GM13977 (cell line): ENCODE measurements at regions not wholly inside any gene's neighbourhood (a gene's known extent, or its start where the extent isn't known, plus 50 kb on each side); places are given as distances from the start of the nearest gene placed in this dataset.

Source experiments
- DNase-seq: peaks from one replicate; pipeline ENCODE4 v3.0.0; 2012; ENCODE audit warnings: low spot score
- in situ Hi-C: fragments of 300-500 bp; cut with MboI; formaldehyde crosslinking; loops from one replicate; pipeline ENCODE4 v1.12.0; 2022; ENCODE audit warnings: low sequenced_read_pairs, low pct_unique_long_range_greater_than_20kb, mixed read lengths, inconsistent platforms; ENCODE audit not compliant: unreplicated experiment
- TF ChIP-seq, protein P1 (sequence below): IDR thresholded peaks from 2 replicates; pipeline ENCODE4 v1.5.1; 2012; ENCODE audit warnings: mild to moderate bottlenecking, control low read depth; ENCODE audit not compliant: insufficient read depth; ENCODE audit errors: extremely low read depth, missing control alignments

DNA sequence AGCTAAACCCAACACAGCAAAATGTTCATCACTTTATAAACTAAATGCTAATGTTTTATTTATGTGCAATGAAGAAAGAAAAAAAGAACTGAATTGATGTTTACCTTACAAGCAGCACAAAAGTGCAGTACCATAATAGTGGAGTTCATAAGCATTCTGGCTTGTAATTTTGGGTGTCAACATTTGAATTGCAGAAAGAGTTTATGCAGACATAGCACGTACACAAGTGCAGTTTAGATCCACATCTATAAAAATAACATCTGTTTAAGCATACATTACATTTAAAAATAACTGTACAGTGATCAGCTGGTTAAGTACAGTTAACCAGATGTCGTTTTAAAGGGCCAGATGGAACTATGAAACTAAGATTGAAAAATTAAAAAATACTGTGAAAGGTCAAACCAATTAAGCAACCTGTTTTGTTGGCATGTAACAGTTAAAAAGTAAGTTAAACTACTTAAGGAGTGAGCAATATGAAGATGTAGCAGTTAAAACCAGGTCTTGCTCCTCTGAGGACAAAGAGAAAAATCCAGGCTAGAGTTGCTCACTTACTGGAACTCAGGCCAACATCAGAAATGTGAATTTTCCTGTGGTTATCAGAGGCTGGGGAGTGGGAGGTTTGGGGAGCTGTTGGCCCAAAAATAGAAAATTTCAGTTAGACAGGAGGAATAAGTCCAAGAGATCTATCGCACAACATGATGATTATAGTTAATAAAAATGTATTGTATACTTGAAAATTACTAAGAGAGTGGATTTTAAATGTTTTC lies 204.9 kb upstream of the MDFIC2 start:
- in situ Hi-C loops, result no loop called here
- TF ChIP-seq, protein P1, sequence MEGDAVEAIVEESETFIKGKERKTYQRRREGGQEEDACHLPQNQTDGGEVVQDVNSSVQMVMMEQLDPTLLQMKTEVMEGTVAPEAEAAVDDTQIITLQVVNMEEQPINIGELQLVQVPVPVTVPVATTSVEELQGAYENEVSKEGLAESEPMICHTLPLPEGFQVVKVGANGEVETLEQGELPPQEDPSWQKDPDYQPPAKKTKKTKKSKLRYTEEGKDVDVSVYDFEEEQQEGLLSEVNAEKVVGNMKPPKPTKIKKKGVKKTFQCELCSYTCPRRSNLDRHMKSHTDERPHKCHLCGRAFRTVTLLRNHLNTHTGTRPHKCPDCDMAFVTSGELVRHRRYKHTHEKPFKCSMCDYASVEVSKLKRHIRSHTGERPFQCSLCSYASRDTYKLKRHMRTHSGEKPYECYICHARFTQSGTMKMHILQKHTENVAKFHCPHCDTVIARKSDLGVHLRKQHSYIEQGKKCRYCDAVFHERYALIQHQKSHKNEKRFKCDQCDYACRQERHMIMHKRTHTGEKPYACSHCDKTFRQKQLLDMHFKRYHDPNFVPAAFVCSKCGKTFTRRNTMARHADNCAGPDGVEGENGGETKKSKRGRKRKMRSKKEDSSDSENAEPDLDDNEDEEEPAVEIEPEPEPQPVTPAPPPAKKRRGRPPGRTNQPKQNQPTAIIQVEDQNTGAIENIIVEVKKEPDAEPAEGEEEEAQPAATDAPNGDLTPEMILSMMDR, result no peak
- no peak for DNase-seq

DNA sequence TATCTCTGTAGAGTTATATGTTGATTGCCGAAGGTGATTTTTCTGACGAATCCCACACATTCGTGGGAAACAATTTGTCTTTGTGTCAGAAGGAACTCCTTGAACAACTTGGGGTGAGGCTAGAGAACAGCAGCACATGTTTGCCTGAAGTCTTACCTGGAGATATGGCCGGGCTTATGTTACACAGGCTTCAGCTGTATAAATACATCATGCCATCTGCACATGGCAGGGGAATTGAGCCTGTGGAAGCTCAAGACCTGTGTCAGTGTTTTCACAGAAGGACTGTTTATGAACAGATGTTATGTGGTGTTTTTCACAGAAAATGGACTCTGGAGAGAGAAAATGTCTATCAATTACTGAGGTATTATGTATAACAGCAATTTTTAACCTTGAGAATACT lies 203.6 kb upstream of the MDFIC2 start:
- DNase-seq, result no peak
- TF ChIP-seq, protein P1, result no peak
- in situ Hi-C loops, result no loop called here

DNA sequence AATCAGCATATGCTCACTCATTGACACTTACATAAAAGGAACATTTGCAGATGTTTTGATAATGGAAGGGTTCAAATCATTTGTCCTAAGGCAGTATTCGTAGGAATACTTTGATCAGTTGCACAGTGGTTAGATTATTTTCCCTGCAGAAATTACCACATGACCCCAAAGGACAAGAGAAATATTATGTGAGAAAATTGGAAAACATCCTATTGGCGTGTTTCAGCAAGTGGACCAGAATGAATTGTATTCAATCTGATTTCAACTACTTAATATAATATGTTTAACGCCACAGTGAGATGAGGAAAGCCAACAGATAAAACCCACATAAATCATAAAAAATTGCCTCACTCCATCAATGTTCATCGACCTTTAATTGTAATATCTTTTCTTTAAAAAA lies 195.0 kb upstream of the MDFIC2 start:
- in situ Hi-C loops, result no loop called here
- no peak for DNase-seq
- TF ChIP-seq, protein P1, result no peak

DNA sequence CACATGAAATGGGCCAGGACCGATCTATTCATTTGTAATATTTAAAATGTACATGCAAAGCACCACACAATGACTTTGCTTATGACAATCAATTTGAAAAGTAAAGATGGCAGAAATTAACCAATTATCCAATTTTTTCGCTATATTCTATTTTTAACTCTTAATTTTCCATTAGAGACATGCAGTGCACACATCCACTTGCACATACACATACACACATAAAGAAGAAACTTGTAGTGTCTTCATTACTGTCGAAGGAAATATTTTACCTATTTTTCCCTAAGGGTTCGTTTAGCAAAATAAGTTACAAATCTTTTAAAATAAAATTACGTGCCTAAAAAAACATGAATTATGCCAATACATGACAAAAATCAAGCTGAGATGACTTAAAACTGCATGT lies 194.3 kb upstream of the MDFIC2 start:
- in situ Hi-C loops, result no loop called here
- TF ChIP-seq, protein P1, result no peak

DNA sequence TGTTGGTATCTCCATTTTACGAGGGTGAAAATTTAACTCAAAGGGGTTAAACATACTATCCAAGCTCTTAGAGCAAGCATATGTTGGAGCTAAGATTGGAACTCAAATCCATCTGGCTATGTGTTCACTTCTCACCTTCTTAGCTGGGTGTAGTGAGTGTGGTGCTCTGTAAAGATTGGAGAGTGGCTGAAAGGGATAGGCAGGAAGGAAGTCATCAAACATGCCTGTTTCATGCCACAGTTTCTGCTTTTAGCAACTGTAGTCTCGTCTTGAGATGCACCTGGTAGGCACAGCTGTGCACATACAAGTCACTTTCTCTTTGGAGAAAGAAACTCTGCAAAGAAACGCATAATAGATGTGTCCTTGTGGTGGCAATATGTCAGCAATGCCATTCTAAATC lies 189.1 kb upstream of the MDFIC2 start:
- in situ Hi-C loops, result no loop called here
- DNase-seq, result no peak
- TF ChIP-seq, protein P1, result no peak

More for the DNA sequence above, 194.3 kb upstream of the MDFIC2 start:
- no peak for DNase-seq

DNA sequence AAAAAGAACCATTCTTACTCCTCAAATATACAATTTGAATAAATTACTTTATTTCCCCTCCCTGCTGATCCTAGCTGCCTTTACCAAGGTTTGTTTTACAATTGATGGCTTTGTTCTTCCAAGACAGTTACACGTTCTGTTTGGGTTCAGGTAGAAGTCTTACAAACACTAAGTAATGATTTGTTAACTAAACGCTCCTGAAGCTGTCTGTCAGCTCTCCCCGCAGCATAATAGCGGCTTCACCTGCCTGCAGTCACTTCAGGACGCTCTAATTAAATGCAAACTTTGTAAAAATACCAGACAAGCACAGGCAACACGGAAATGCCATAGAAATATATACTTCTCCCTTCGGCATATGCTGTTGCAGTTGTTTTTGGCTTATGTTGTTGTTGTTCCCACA lies 176.4 kb upstream of the MDFIC2 start:
- in situ Hi-C loops, result no loop called here
- no peak for DNase-seq
- TF ChIP-seq, protein P1, result no peak
